C4-2B (cell line): ENCODE measurements at regions not wholly inside any gene's neighbourhood (a gene's known extent, or its start where the extent isn't known, plus 50 kb on each side); places are given as distances from the start of the nearest gene placed in this dataset.

Experiments used
- ZFX ChIP-seq: fragments of 450-650 bp; IDR thresholded peaks from 2 replicates; pipeline ENCODE4 v1.6.1; 2017
- TF ChIP-seq, protein P1 (sequence below): fragments of 450-650 bp; conservative IDR thresholded peaks from 2 replicates; pipeline ENCODE4 v1.5.1; 2017; ENCODE audit warnings: mild to moderate bottlenecking

DNA sequence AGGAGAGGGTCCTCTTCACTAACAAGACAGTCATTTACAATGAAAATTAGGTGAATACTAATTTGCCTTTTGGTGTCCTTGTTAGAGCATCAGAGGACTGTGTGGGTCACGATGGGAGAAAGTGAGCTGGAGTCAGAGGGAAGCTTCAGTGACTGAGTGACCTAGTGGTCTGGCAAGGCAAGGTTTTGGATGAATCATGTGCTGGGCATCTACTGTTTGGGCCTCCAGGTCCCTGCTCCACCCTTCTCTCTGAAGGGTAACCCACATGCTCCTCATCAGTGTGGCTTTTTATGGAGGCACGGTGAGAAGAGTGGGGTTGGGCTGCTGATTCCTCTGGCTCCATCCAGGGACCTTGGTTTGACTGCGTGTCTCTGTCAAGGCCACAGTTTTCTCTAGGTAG, 60.5 kb upstream of the EXOC2 start:
- TF ChIP-seq ZFX, result no peak
- TF ChIP-seq, protein P1, sequence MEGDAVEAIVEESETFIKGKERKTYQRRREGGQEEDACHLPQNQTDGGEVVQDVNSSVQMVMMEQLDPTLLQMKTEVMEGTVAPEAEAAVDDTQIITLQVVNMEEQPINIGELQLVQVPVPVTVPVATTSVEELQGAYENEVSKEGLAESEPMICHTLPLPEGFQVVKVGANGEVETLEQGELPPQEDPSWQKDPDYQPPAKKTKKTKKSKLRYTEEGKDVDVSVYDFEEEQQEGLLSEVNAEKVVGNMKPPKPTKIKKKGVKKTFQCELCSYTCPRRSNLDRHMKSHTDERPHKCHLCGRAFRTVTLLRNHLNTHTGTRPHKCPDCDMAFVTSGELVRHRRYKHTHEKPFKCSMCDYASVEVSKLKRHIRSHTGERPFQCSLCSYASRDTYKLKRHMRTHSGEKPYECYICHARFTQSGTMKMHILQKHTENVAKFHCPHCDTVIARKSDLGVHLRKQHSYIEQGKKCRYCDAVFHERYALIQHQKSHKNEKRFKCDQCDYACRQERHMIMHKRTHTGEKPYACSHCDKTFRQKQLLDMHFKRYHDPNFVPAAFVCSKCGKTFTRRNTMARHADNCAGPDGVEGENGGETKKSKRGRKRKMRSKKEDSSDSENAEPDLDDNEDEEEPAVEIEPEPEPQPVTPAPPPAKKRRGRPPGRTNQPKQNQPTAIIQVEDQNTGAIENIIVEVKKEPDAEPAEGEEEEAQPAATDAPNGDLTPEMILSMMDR, result no peak
